ENCODE measurements at regions not wholly inside any gene's neighbourhood (a gene's known extent, or its start where the extent isn't known, plus 50 kb on each side); places are given as distances from the start of the nearest gene placed in this dataset.

DNA sequence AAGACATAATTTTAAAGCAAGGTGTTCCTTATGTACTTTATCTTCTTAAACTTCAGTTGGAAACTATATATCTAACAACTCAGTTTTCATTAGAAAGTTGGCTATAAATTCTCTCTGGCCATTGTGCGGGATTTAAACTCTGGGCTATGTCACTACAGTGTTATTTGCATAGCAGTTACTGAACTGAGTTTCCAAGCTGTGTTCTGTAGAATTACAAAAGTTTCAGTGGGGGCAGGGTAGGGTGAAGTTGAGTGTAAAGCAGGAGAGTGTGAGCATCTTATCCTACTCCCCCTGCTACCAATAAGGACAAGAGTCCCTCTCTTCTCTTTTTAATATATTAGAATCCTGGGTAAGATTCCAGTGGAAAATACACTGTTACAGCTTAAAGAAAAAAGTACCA, 254.5 kb upstream of the SLITRK2 start:
- Mint-ChIP-seq H3K9me3 (peaks cover 27% of the 10 kb centered on the region), H3K4me3 (no peak overlapping the region), H3K27me3 (ENCODE audit: low read depth, poor library complexity) (peaks cover 5% of the 10 kb centered on the region), H3K27ac (no peak overlapping the region), H3K36me3 (ENCODE audit: low read depth) (no peaks in the 10 kb centered on the region), H3K4me1 (no peaks in the 10 kb centered on the region)
- no peak for DNase-seq
- TF ChIP-seq, protein P1, sequence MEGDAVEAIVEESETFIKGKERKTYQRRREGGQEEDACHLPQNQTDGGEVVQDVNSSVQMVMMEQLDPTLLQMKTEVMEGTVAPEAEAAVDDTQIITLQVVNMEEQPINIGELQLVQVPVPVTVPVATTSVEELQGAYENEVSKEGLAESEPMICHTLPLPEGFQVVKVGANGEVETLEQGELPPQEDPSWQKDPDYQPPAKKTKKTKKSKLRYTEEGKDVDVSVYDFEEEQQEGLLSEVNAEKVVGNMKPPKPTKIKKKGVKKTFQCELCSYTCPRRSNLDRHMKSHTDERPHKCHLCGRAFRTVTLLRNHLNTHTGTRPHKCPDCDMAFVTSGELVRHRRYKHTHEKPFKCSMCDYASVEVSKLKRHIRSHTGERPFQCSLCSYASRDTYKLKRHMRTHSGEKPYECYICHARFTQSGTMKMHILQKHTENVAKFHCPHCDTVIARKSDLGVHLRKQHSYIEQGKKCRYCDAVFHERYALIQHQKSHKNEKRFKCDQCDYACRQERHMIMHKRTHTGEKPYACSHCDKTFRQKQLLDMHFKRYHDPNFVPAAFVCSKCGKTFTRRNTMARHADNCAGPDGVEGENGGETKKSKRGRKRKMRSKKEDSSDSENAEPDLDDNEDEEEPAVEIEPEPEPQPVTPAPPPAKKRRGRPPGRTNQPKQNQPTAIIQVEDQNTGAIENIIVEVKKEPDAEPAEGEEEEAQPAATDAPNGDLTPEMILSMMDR (IDR thresholded peaks at IDR 0.05), result no peak

DNA sequence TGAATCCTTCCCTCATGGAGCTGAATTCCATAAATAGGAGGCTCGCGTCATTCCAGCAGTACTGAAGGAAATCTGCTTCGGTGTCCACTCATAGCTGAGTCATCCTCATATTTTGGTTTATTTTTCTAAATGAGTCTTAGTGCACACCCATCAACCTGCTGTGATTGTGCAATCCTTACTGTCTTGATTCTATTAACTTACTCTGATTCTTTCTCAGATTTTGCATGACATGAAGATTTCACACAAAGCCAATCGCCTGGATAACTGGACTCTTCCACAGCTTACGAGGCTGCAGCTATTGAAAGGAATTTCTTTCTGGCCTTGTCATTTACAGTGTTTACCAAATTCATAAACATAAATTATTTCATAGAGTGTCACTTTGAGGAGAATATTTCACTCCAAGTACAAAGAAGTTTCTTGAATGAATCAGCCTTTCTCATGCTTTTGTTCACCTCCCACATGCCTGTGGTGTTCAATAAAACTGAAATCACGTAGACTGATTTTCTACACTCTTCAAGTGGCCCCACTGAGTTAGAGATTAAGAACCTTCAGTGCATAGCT, 207.6 kb upstream of the SLITRK2 start:
- Mint-ChIP-seq H3K4me1 (no peaks in the 10 kb centered on the region), H3K27me3 (ENCODE audit: low read depth, poor library complexity) (peaks cover 4% of the 10 kb centered on the region), H3K27ac (no peak overlapping the region), H3K36me3 (ENCODE audit: low read depth) (no peaks in the 10 kb centered on the region), H3K9me3 (peaks cover 5% of the 10 kb centered on the region), H3K4me3 (no peak overlapping the region)
- TF ChIP-seq, protein P1 (IDR thresholded peaks at IDR 0.05), result no peak
- no peak for DNase-seq

DNA sequence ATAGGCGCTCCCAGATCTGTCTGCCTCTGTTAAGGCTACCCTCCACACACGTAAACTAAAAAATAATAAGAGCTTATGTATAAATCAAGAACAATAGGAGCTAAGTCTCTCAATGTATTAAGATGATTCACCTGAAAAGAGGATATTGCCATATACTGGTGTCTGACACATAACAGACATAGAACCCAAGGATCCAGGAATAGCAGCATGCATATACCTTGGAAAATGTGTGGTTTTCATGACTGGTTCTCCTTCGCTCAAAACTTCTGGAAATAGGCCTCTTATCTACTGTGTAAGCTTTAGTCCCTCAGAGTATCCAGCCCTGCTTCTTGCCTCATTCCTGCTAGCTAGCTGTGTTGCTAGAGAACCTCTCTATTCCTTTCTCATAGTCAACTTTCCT, 203.7 kb upstream of the SLITRK2 start:
- Mint-ChIP-seq H3K27me3 (ENCODE audit: low read depth, poor library complexity) (peaks cover 4% of the 10 kb centered on the region), H3K4me3 (no peak overlapping the region)

DNA sequence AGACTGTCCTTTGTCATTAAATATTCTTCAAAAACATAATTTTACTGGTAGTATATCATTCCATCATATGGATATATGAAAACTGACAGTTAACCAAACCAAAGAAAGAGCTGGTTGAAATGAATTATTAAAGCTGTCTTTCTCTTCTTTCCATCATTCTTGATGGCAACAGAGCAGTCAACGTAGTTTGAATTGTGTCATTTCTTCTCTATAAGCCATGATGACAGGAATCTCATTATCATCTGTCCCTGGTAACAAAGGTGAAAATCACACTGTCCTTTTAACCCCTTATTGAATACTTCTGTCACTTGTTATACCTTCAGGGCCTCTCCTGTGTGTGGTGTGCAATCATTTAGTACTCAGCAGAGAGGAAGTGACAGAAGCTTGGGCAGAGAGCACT, 197.0 kb upstream of the SLITRK2 start:
- Mint-ChIP-seq H3K9me3 (peaks cover 22% of the 10 kb centered on the region), H3K4me1 (no peaks in the 10 kb centered on the region), H3K27me3 (ENCODE audit: low read depth, poor library complexity) (peaks cover 4% of the 10 kb centered on the region), H3K4me3 (no peak overlapping the region), H3K27ac (no peak overlapping the region), H3K36me3 (ENCODE audit: low read depth) (no peaks in the 10 kb centered on the region)
- no peak for DNase-seq
- TF ChIP-seq, protein P1 (IDR thresholded peaks at IDR 0.05), result no peak

More for the DNA sequence above, 203.7 kb upstream of the SLITRK2 start:
- no peaks in the 10 kb centered on the region for H3K36me3 Mint-ChIP-seq (ENCODE audit: low read depth)
- no peak for DNase-seq
- TF ChIP-seq, protein P1 (IDR thresholded peaks at IDR 0.05), result no peak
- H3K9me3 Mint-ChIP-seq, result peaks cover 16% of the 10 kb centered on the region
- H3K27ac Mint-ChIP-seq, result no peak overlapping the region
- no peaks in the 10 kb centered on the region for H3K4me1 Mint-ChIP-seq

DNA sequence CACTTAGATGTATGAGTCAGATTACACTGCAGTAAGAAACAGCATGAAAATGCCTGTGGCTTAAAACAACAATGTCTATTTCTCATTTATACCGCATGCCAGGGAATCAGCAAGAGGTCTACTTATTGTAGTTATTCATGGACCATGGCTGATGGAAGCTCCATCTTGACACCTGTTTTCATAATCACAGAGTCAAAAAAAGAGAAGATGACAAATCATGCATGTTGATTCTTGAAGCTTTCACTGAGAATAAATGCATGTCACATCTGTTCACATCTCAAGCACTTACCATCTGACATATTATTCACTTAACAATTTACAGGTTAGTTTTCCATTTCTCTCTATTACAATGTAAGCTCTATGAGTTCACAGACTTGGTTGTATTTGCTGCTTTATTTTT, 194.2 kb upstream of the SLITRK2 start:
- Mint-ChIP-seq H3K9me3 (peaks cover 11% of the 10 kb centered on the region), H3K36me3 (ENCODE audit: low read depth) (no peaks in the 10 kb centered on the region)
- TF ChIP-seq, protein P1 (IDR thresholded peaks at IDR 0.05), result no peak

DNA sequence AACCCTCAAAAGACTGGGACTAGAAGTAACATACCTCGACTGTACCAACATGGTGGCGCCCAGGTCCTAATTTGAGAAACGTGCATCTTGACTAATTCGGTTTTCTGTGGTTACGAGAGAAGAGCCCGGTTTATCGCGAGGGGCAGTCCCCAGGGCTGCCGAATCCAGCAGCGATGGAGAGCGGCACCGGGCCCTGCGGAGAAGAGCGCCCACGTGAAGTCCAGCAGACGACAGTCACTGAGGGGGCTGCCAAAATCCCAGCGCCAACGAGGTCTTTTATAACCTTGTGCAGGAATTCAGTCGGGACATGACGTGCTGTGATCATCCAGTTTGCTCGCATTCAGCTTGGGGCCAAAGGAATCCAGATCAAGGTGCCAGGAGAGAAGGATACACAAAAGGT, 187.5 kb upstream of the SLITRK2 start:
- TF ChIP-seq, protein P1 (IDR thresholded peaks at IDR 0.05), result no peak
- Mint-ChIP-seq H3K36me3 (ENCODE audit: low read depth) (no peaks in the 10 kb centered on the region), H3K9me3 (peaks cover 48% of the 10 kb centered on the region), H3K27me3 (ENCODE audit: low read depth, poor library complexity) (no peaks in the 10 kb centered on the region), H3K27ac (no peak overlapping the region), H3K4me3 (no peak overlapping the region), H3K4me1 (no peaks in the 10 kb centered on the region)
- DNase-seq, result no peak

More for the DNA sequence above, 194.2 kb upstream of the SLITRK2 start:
- H3K27me3 Mint-ChIP-seq (ENCODE audit: low read depth, poor library complexity), result peaks cover 4% of the 10 kb centered on the region
- no peak for DNase-seq
- no peak overlapping the region for H3K4me3 Mint-ChIP-seq
- no peak overlapping the region for H3K27ac Mint-ChIP-seq
- no peaks in the 10 kb centered on the region for H3K4me1 Mint-ChIP-seq
